ENCODE measurements at regions not wholly inside any gene's neighbourhood (a gene's known extent, or its start where the extent isn't known, plus 50 kb on each side); places are given as distances from the start of the nearest gene placed in this dataset.

DNA sequence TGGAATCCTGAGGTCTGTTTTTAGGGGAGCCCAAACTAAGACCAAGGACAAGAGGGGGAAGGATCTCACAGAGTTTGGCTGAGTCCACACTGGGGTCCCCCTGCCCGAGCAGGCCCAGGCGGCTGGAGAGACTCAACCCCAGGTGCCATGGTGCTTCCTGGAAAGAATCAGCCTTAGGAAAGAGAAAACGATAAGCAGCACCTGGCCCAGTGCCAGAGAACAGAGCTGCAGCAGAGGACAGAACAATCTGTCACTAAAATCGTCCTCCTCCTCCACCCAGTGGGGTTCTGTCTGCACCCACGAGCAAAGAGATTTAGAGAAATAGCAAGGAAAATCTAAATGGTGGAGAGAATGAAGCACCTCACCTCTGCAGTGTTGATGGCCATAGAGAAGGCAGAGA is 470.5 kb downstream of the BCOR start:
- TF ChIP-seq EP300 (conservative IDR thresholded peaks at IDR 0.05; ENCODE audit: poor library complexity, severe bottlenecking) (no peak), EZH2 (IDR thresholded peaks at IDR 0.05; ENCODE audit: borderline replicate concordance, insufficient read depth, low read length, poor library complexity, severe bottlenecking) (no peak), TAF1 (IDR thresholded peaks at IDR 0.05; ENCODE audit: low read depth) (no peak), CTCF (IDR thresholded peaks at IDR 0.05; ENCODE audit: poor library complexity, severe bottlenecking) (no peak), POLR2AphosphoS5 (IDR thresholded peaks at IDR 0.05) (no peak)
